ENCODE measurements at regions not wholly inside any gene's neighbourhood (a gene's known extent, or its start where the extent isn't known, plus 50 kb on each side); places are given as distances from the start of the nearest gene placed in this dataset.

GRCh38 chr11:70713988-70714665, 315.8 kb downstream of the CTTN start:
- Histone ChIP-seq H2AFZ (no peak overlapping the region), H3K9ac (no peak overlapping the region), H3K9me3 (ENCODE audit: low read depth) (no peaks in the 10 kb centered on the region), H3K27ac (no peak overlapping the region), H3K36me3 (ENCODE audit: low read depth) (no peaks in the 10 kb centered on the region), H3K4me2 (ENCODE audit: unreplicated experiment) (no peak overlapping the region), H3K79me2 (ENCODE audit: insufficient read depth) (no peaks in the 10 kb centered on the region), H3K27me3 (replicated peaks; ENCODE audit: insufficient read depth) (no peaks in the 10 kb centered on the region), H3K4me1 (ENCODE audit: insufficient read depth) (no peaks in the 10 kb centered on the region), H3K4me3 (no peak overlapping the region), H3F3A (ENCODE audit: insufficient read depth) (no peaks in the 10 kb centered on the region), H4K20me1 (ENCODE audit: insufficient read depth) (no peaks in the 10 kb centered on the region), H3K9me2 (ENCODE audit: insufficient read depth) (no peaks in the 10 kb centered on the region)
- no peak for TF ChIP-seq EZH2 (IDR thresholded peaks at IDR 0.05; ENCODE audit: insufficient read depth, poor library complexity, severe bottlenecking)
- TF ChIP-seq EZH2phosphoT487 (IDR thresholded peaks at IDR 0.05; ENCODE audit: insufficient read depth, low read depth), result no peak
- in situ Hi-C loops (cut with MboI), result no loop called here
- DNase-seq, result no peak
- 41% methylated on average over 10 of the region's 10 CpGs for WGBS, 2 experiments (ENCODE audit: low coverage in 1 of 2, low lambda C conversion rate in 2 of 2, missing lambda C conversion rate in 2 of 2)

- no peaks in the 10 kb centered on the region for H3F3A ChIP-seq (ENCODE audit: insufficient read depth)
- no peaks in the 10 kb centered on the region for H4K20me1 ChIP-seq (ENCODE audit: insufficient read depth)
- H3K4me2 ChIP-seq (ENCODE audit: unreplicated experiment), result no peak overlapping the region
- H3K27me3 ChIP-seq (replicated peaks; ENCODE audit: insufficient read depth), result no peaks in the 10 kb centered on the region
- H3K9me2 ChIP-seq (ENCODE audit: insufficient read depth), result no peaks in the 10 kb centered on the region
- H3K9ac ChIP-seq, result no peak overlapping the region
- no peaks in the 10 kb centered on the region for H3K36me3 ChIP-seq (ENCODE audit: low read depth)
- TF ChIP-seq EZH2phosphoT487 (IDR thresholded peaks at IDR 0.05; ENCODE audit: insufficient read depth, low read depth), result no peak
- TF ChIP-seq EZH2 (IDR thresholded peaks at IDR 0.05; ENCODE audit: insufficient read depth, poor library complexity, severe bottlenecking), result no peak
- 34 to 41% methylated on average over 15 of the region's 15 CpGs for WGBS, 2 experiments (ENCODE audit: low coverage in 1 of 2, low lambda C conversion rate in 2 of 2, missing lambda C conversion rate in 2 of 2)
- no peak overlapping the region for H2AFZ ChIP-seq
- no peaks in the 10 kb centered on the region for H3K4me1 ChIP-seq (ENCODE audit: insufficient read depth)
- H3K79me2 ChIP-seq (ENCODE audit: insufficient read depth), result no peaks in the 10 kb centered on the region
- no peak for DNase-seq
- H3K4me3 ChIP-seq, result no peak overlapping the region
- no peak overlapping the region for H3K27ac ChIP-seq
- in situ Hi-C loops (cut with MboI), result no loop called here
- H3K9me3 ChIP-seq (ENCODE audit: low read depth), result no peaks in the 10 kb centered on the region
These were observed 317.0 kb downstream of the CTTN start for GRCh38 chr11:70715166-70715951.

GRCh38 chr11:70716216-70716615, 317.9 kb downstream of the CTTN start:
- Histone ChIP-seq H3K79me2 (ENCODE audit: insufficient read depth) (no peaks in the 10 kb centered on the region), H4K20me1 (ENCODE audit: insufficient read depth) (no peaks in the 10 kb centered on the region), H3K9me2 (ENCODE audit: insufficient read depth) (no peaks in the 10 kb centered on the region), H3K4me3 (no peak overlapping the region), H3K4me1 (ENCODE audit: insufficient read depth) (no peaks in the 10 kb centered on the region), H3K27me3 (replicated peaks; ENCODE audit: insufficient read depth) (no peaks in the 10 kb centered on the region), H3K27ac (no peak overlapping the region), H3K9ac (no peak overlapping the region), H3F3A (ENCODE audit: insufficient read depth) (no peaks in the 10 kb centered on the region), H3K9me3 (ENCODE audit: low read depth) (no peaks in the 10 kb centered on the region), H3K4me2 (ENCODE audit: unreplicated experiment) (no peak overlapping the region), H3K36me3 (ENCODE audit: low read depth) (no peaks in the 10 kb centered on the region), H2AFZ (no peak overlapping the region)
- WGBS, 2 experiments (ENCODE audit: low coverage in 1 of 2, low lambda C conversion rate in 2 of 2, missing lambda C conversion rate in 2 of 2), result 45 to 50% methylated on average over 11 of the region's 11 CpGs
- in situ Hi-C loops (cut with MboI), result no loop called here
- DNase-seq, result no peak
- TF ChIP-seq EZH2 (IDR thresholded peaks at IDR 0.05; ENCODE audit: insufficient read depth, poor library complexity, severe bottlenecking), result no peak

- DNase-seq, result no peak
- Histone ChIP-seq H3K4me2 (ENCODE audit: unreplicated experiment) (no peak overlapping the region), H3F3A (ENCODE audit: insufficient read depth) (no peaks in the 10 kb centered on the region), H4K20me1 (ENCODE audit: insufficient read depth) (no peaks in the 10 kb centered on the region), H3K4me3 (no peak overlapping the region), H3K27ac (no peak overlapping the region), H3K4me1 (ENCODE audit: insufficient read depth) (no peaks in the 10 kb centered on the region), H2AFZ (no peak overlapping the region), H3K9ac (no peak overlapping the region), H3K9me3 (ENCODE audit: low read depth) (no peaks in the 10 kb centered on the region), H3K27me3 (replicated peaks; ENCODE audit: insufficient read depth) (no peaks in the 10 kb centered on the region), H3K79me2 (ENCODE audit: insufficient read depth) (no peaks in the 10 kb centered on the region), H3K9me2 (ENCODE audit: insufficient read depth) (no peaks in the 10 kb centered on the region), H3K36me3 (ENCODE audit: low read depth) (no peaks in the 10 kb centered on the region)
- WGBS, 2 experiments (ENCODE audit: low coverage in 1 of 2, low lambda C conversion rate in 2 of 2, missing lambda C conversion rate in 2 of 2), result 55% methylated on average over 32 of the region's 32 CpGs
- TF ChIP-seq EZH2 (IDR thresholded peaks at IDR 0.05; ENCODE audit: insufficient read depth, poor library complexity, severe bottlenecking) (no peak), EZH2phosphoT487 (IDR thresholded peaks at IDR 0.05; ENCODE audit: insufficient read depth, low read depth) (no peak)
- in situ Hi-C loops (cut with MboI), result no loop called here
These were observed 318.9 kb downstream of the CTTN start for GRCh38 chr11:70716986-70717775.

Measured in GM23248 (cell line).